ENCODE measurements at regions not wholly inside any gene's neighbourhood (a gene's known extent, or its start where the extent isn't known, plus 50 kb on each side); places are given as distances from the start of the nearest gene placed in this dataset.

DNA sequence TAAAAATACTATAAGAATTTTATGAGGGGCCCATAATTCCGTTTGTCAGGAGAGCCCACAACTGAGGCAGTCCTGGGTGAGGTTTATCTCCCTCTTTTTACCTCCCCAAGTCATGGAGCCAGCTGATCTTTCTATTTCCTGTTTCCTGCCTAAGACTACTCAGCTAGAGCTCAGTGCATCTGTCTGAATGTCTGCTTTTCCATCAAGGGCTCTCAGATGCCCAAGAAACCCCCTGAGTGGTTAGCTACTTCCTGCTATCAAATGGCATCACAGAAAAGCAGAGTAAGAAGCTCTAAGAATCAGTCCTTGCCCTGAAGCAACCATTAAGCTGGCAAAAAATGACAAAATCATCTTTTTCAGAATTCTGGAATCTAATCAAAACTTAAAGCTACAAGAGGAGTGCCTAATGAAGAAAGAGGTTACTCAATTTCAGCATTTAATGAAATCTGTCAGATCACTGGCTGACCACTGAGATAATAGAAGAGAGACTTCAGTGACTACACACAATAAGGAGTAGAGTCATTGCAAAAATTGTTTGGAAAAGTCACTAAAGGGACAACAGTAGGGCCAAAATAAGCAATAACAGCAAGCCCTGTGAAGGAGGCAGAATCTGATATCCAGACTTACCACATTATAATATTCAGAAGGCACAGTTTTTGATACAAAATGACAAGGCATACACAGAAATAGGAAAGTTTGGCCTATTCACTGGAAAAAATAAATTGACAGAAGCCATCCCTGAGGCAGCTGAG, 150.1 kb downstream of the CYB561 start:
- TF ChIP-seq POLR2A (IDR thresholded peaks at IDR 0.05) (no peak), POLR2AphosphoS5 (IDR thresholded peaks at IDR 0.05) (no peak), EP300 (IDR thresholded peaks at IDR 0.05) (no peak)
- TF ChIP-seq, protein P1, sequence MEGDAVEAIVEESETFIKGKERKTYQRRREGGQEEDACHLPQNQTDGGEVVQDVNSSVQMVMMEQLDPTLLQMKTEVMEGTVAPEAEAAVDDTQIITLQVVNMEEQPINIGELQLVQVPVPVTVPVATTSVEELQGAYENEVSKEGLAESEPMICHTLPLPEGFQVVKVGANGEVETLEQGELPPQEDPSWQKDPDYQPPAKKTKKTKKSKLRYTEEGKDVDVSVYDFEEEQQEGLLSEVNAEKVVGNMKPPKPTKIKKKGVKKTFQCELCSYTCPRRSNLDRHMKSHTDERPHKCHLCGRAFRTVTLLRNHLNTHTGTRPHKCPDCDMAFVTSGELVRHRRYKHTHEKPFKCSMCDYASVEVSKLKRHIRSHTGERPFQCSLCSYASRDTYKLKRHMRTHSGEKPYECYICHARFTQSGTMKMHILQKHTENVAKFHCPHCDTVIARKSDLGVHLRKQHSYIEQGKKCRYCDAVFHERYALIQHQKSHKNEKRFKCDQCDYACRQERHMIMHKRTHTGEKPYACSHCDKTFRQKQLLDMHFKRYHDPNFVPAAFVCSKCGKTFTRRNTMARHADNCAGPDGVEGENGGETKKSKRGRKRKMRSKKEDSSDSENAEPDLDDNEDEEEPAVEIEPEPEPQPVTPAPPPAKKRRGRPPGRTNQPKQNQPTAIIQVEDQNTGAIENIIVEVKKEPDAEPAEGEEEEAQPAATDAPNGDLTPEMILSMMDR (IDR thresholded peaks at IDR 0.05) = no peak
